Coronary artery (tissue), 2 donors: ENCODE measurements at regions not wholly inside any gene's neighbourhood (a gene's known extent, or its start where the extent isn't known, plus 50 kb on each side); places are given as distances from the start of the nearest gene placed in this dataset.

Experiments used
- DNase-seq: peaks from one replicate; pipeline ENCODE4 v3.0.0-alpha.2; 2017; ENCODE audit warnings: low spot score
- H3K27ac ChIP-seq, 2 donors: fragments of 200-600 bp; sonication (generic); one replicate each; pipeline ENCODE4 v1.5.1; 2016 to 2019
- H3K4me3 ChIP-seq: fragments of 200-600 bp; sonication (generic); 2 replicates; pipeline ENCODE4 v1.5.1; 2016; ENCODE audit warnings: mild to moderate bottlenecking, moderate library complexity
- TF ChIP-seq, protein P1 (sequence below): fragments of 200-600 bp; sonication (generic); IDR thresholded peaks from one replicate; pipeline ENCODE4 v1.5.1; 2019; ENCODE audit warnings: antibody characterized with exemption

DNA sequence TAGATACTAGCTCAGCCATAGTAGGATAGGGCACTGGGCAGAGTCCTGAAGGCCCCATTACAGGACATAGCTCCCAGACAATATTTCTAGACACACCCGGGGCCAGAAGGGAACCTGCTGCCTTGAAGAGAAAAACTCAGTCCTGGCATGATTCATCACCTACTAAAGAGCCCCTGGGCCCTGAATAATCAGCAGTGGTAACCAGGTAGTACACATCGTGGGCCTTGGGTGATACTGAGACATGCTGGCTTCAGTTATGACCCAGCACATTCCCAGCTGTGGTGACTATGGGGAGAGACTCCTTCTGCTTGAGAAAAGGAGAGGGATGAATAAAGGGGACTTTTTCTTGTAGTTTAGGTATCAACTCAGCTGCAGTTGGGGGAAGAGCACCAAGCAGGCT, 104.3 kb upstream of the STK26 start:
- no peak for DNase-seq
- H3K4me3 ChIP-seq, result no peak overlapping the region
- H3K27ac ChIP-seq, result no peak overlapping the region
- TF ChIP-seq, protein P1, sequence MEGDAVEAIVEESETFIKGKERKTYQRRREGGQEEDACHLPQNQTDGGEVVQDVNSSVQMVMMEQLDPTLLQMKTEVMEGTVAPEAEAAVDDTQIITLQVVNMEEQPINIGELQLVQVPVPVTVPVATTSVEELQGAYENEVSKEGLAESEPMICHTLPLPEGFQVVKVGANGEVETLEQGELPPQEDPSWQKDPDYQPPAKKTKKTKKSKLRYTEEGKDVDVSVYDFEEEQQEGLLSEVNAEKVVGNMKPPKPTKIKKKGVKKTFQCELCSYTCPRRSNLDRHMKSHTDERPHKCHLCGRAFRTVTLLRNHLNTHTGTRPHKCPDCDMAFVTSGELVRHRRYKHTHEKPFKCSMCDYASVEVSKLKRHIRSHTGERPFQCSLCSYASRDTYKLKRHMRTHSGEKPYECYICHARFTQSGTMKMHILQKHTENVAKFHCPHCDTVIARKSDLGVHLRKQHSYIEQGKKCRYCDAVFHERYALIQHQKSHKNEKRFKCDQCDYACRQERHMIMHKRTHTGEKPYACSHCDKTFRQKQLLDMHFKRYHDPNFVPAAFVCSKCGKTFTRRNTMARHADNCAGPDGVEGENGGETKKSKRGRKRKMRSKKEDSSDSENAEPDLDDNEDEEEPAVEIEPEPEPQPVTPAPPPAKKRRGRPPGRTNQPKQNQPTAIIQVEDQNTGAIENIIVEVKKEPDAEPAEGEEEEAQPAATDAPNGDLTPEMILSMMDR, result no peak

DNA sequence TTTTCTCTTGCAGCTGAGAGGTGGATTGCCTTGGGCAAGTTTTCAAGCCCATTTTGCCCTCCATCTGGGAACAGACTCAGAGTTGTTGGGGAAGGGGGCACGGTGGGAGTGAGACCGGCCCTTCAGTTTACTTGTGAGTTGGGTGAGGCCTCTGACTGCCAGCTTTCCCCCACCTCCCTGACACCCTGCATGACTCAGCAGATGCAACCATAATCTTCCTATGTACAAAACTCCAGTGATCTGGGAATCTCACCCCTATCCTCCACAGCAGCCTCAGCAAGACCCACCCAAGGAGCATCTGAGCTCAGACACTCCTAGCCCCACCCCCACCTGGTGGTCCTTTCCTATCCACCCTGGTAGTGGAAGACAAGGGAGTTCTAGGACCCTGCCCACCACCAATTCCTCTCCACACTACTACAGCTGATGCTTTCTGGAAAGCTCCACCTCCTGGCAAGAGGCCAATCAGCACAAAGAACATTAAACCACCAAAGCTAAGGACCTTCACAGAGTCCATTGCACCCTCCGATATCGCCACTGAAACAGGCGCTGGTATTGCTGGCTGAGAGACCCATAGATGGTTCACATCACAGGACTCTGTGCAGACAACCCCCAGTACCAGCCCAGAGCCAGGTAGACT, 99.4 kb upstream of the STK26 start:
- DNase-seq, result no peak
- TF ChIP-seq, protein P1, result no peak
- no peak overlapping the region for H3K4me3 ChIP-seq
- H3K27ac ChIP-seq, result no peak overlapping the region

DNA sequence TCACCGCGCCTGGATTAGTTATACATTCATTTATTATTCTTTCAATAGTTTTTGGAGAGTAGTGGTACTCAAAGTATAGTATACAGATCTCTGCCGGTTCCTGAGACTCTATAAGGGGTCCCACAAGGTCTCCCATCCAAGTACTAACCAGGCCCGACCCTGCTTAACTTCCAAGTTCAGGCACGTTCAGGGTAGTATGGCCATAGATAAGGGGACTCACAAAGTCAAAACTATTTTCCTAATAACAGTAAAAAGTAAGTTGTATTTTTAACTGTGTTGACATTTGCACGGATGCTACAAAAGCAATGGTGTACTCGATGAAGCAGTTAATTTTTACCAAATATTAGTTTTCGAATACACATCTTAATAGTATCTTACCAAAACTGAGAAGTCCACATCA, 84.4 kb upstream of the STK26 start:
- DNase-seq, result no peak
- TF ChIP-seq, protein P1, result no peak

DNA sequence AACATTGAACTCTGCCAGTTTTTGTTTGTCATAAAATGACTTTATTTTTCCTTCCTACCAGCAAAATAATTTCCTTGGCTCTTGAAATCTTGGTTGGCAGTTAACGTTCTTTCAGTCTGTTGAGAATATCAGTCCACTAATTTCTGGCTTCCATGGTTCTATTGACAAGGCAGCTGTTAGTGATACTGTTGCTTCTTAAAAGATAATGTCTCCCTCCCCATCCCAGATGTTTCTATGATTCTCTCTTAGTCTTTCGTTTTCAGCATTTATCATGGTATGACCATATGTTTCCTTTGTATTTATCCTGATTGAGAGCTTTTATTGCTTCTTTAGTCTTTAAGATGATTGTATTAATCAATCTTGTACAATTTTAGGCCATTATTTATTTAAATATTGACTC, 81.1 kb upstream of the STK26 start:
- no peak for DNase-seq
- H3K27ac ChIP-seq, result no peak overlapping the region
- no peak overlapping the region for H3K4me3 ChIP-seq
- TF ChIP-seq, protein P1, result no peak

More for the DNA sequence above, 84.4 kb upstream of the STK26 start:
- H3K4me3 ChIP-seq, result no peak overlapping the region
- no peak overlapping the region for H3K27ac ChIP-seq

DNA sequence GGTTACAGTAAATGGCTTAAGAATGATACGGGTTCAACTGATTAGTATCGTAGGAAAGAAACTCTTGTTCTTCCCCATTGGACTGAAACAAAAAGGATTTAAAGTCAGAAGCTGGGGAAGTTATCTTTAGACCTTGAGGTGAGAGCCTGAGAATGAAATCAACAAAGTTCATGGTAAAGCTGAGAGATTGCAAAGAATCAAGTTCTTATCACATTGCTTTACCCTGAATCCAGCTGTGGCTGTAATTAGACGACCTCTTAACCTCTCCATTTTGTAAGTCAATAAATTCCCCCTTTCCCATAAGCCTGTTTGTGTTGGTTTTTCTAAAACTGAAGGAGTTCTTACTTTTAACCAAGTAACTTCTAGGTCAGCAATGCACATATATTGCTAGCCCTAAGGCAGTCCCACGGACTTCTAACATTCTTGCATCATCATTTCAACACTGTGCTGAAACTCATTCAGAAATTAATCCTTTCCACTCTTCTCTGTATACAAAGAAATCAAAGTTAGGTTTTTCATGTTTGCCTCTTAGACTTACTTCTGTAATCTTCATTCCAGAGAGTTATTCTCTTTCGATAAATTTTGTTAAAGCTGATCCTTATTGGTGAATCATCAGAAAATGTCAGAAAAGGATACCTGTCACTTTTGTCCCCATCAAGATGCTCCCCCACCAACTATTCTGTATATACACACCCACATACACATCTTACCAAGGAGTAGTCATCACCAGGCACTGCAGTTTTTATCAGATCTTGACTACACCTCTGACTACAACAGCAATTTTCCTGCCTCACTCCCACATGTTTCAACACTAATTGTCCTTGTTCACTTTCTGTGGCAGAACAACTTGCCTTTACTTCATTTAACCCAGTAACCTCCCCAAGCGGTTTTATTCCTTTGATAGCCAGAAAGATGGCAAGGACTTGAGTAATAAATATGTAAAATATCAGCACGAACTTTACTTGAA, 77.9 kb upstream of the STK26 start:
- no peak overlapping the region for H3K27ac ChIP-seq

DNA sequence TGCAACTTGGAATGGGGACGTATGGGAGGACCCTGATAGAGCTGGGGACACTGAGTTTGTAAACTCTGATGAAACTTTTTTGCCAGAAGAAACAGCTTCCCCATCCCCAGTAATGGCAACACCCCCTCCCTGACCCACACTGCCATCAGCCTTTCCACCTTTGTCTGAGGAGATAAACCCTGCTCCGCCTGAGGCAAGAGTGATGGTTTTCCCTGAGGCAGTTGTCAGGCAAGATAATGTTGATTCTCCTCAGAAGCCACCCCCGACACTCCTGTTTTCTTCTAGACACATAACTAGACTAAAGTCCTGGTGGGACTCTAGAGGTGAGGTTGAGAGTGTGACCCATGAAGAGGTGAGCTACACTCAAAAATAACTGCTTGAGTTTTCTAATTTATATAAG, 71.9 kb upstream of the STK26 start:
- no peak overlapping the region for H3K4me3 ChIP-seq
- H3K27ac ChIP-seq, result no peak overlapping the region
- TF ChIP-seq, protein P1, result no peak
- no peak for DNase-seq

More for the DNA sequence above, 77.9 kb upstream of the STK26 start:
- TF ChIP-seq, protein P1, result no peak
- no peak for DNase-seq
- H3K4me3 ChIP-seq, result no peak overlapping the region
